ENCODE measurements at regions not wholly inside any gene's neighbourhood (a gene's known extent, or its start where the extent isn't known, plus 50 kb on each side); places are given as distances from the start of the nearest gene placed in this dataset.

DNA sequence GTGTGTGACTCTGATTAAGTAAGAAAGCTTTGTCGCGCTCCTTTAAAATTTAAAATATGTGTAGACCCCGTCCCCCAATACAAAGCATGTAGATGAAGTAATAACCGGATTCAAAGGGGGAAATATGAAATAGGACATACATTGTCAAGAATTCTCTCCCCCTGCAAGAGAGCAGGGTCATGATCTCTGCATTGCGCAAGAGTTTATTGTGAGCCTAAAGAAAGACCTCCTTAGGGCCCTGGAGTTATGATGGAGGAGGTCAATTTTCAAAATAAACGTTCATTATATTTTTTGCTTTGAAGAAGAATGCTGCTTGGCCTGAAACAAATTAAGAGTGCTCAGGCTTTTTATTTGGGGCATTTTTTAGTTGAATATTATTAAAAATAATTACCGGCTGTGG lies 235.0 kb downstream of the SHOX2 start:
- no peak overlapping the region for H3K4me2 ChIP-seq (ENCODE audit: low read length, poor library complexity, severe bottlenecking)
- no peak overlapping the region for H3K4ac ChIP-seq (ENCODE audit: low read depth in 1 of 2, low read length in 2 of 2)
- H3K9me3 ChIP-seq (ENCODE audit: control insufficient read depth, low read length): no peaks in the 10 kb centered on the region
- H3K4me3 ChIP-seq (ENCODE audit: insufficient read depth in 1 of 2, low read depth in 1 of 2, low read length in 2 of 2): no peak overlapping the region
- no peak overlapping the region for H3K9ac ChIP-seq (ENCODE audit: low read length)
- no peaks in the 10 kb centered on the region for H3K36me3 ChIP-seq (ENCODE audit: control insufficient read depth in 1 of 2, insufficient read depth in 2 of 2, low read depth in 1 of 2, low read length in 2 of 2)
- no peak overlapping the region for H4K91ac ChIP-seq (ENCODE audit: low read length)
- H3K27me3 ChIP-seq (ENCODE audit: control insufficient read depth in 1 of 2, insufficient read depth in 1 of 2, low read length in 2 of 2): no peaks in the 10 kb centered on the region
- no peak overlapping the region for H4K8ac ChIP-seq (ENCODE audit: low read length)
- DNase-seq: no peak
- no peak overlapping the region for H2BK12ac ChIP-seq (ENCODE audit: low read length in 2 of 2)
- no peak overlapping the region for H3K27ac ChIP-seq (ENCODE audit: low read length, poor library complexity, severe bottlenecking)
- no peak overlapping the region for H3K14ac ChIP-seq (ENCODE audit: low read length in 2 of 2)
- H2AFZ ChIP-seq (ENCODE audit: low read depth, low read length): no peak overlapping the region
- H3K18ac ChIP-seq (ENCODE audit: low read depth in 1 of 2, low read length in 2 of 2): no peak overlapping the region
- no peak overlapping the region for H2AK5ac ChIP-seq (ENCODE audit: low read length, severe bottlenecking)
- no peaks in the 10 kb centered on the region for H3K4me1 ChIP-seq (ENCODE audit: control insufficient read depth, insufficient read depth, low read depth, low read length)
- 92% methylated on average over 2 of the region's 7 CpGs for WGBS
- H2BK5ac ChIP-seq (ENCODE audit: low read depth, low read length, poor library complexity, severe bottlenecking): no peak overlapping the region
- no peak overlapping the region for H2BK120ac ChIP-seq (ENCODE audit: low read depth, low read length)
- no peaks in the 10 kb centered on the region for H3K79me1 ChIP-seq (replicated peaks; ENCODE audit: low read length, poor library complexity, severe bottlenecking)
- no peak overlapping the region for H3K23ac ChIP-seq (ENCODE audit: low read length in 2 of 2)
- no peak overlapping the region for H2BK15ac ChIP-seq (ENCODE audit: low read depth, poor library complexity, severe bottlenecking)

DNA sequence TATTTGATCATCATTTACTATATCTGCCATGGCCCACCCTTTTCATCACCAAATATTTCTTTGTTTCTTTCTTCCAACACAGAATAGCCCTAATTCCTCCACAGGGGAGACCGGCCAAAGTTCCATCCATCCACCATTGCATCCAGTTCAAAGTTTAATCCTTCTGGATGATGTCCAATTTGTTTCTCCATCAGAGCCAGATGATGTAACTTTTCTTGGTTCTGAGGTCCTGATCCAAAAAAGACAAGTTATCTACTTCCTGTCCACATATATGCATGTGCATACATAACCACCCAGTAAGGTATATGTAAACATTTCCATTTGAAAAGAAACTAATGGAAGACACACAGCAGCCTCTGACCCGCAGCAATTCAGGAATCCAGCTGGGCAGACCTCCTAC lies 237.3 kb downstream of the SHOX2 start:
- no peak overlapping the region for H4K8ac ChIP-seq (ENCODE audit: low read length)
- no peak overlapping the region for H2BK12ac ChIP-seq (ENCODE audit: low read length in 2 of 2)
- DNase-seq: no peak
- H3K4me3 ChIP-seq (ENCODE audit: insufficient read depth in 1 of 2, low read depth in 1 of 2, low read length in 2 of 2): peak overlapping the region in 1 of 2 experiments; percentile 22
- H3K27ac ChIP-seq (ENCODE audit: low read length, poor library complexity, severe bottlenecking): no peak overlapping the region
- H2AFZ ChIP-seq (ENCODE audit: low read depth, low read length): no peak overlapping the region
- no peak overlapping the region for H2BK5ac ChIP-seq (ENCODE audit: low read depth, low read length, poor library complexity, severe bottlenecking)
- no peak overlapping the region for H2BK120ac ChIP-seq (ENCODE audit: low read depth, low read length)
- no peak overlapping the region for H2BK15ac ChIP-seq (ENCODE audit: low read depth, poor library complexity, severe bottlenecking)
- H3K36me3 ChIP-seq (ENCODE audit: control insufficient read depth in 1 of 2, insufficient read depth in 2 of 2, low read depth in 1 of 2, low read length in 2 of 2): no peaks in the 10 kb centered on the region
- no peak overlapping the region for H2AK5ac ChIP-seq (ENCODE audit: low read length, severe bottlenecking)
- H3K27me3 ChIP-seq (ENCODE audit: control insufficient read depth in 1 of 2, insufficient read depth in 1 of 2, low read length in 2 of 2): no peaks in the 10 kb centered on the region
- H3K14ac ChIP-seq (ENCODE audit: low read length in 2 of 2): no peak overlapping the region
- H3K4ac ChIP-seq (ENCODE audit: low read depth in 1 of 2, low read length in 2 of 2): no peak overlapping the region
- no peaks in the 10 kb centered on the region for H3K4me1 ChIP-seq (ENCODE audit: control insufficient read depth, insufficient read depth, low read depth, low read length)
- no peak overlapping the region for H3K9ac ChIP-seq (ENCODE audit: low read length)
- H4K91ac ChIP-seq (ENCODE audit: low read length): no peak overlapping the region
- no peaks in the 10 kb centered on the region for H3K9me3 ChIP-seq (ENCODE audit: control insufficient read depth, low read length)
- WGBS: 41% methylated on average over 2 of the region's 2 CpGs
- no peak overlapping the region for H3K4me2 ChIP-seq (ENCODE audit: low read length, poor library complexity, severe bottlenecking)
- no peak overlapping the region for H3K23ac ChIP-seq (ENCODE audit: low read length in 2 of 2)
- no peak overlapping the region for H3K18ac ChIP-seq (ENCODE audit: low read depth in 1 of 2, low read length in 2 of 2)
- H3K79me1 ChIP-seq (replicated peaks; ENCODE audit: low read length, poor library complexity, severe bottlenecking): no peaks in the 10 kb centered on the region

DNA sequence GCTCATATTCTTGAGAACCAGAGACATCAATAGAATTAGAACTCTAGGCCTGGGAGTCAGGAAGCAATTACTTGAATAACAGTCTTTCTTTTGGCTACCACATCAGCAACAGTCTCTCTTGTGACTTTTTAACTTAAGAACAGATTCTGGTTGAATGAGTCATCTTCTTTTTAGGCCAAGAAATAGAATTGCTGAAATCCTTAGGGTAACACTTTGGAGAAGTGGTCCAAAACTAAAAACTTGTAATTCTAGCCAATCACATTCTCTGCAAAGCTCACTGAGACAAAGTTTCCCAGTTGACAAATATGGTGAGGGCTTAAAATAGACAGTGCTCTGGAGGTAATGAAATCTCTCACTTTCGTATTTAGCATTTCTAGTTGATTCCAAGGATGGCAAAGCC lies 238.0 kb downstream of the SHOX2 start:
- Histone ChIP-seq H3K4me2 (ENCODE audit: low read length, poor library complexity, severe bottlenecking) (no peak overlapping the region), H2BK120ac (ENCODE audit: low read depth, low read length) (no peak overlapping the region), H2AK5ac (ENCODE audit: low read length, severe bottlenecking) (no peak overlapping the region), H3K27me3 (ENCODE audit: control insufficient read depth in 1 of 2, insufficient read depth in 1 of 2, low read length in 2 of 2) (no peaks in the 10 kb centered on the region), H3K9ac (ENCODE audit: low read length) (no peak overlapping the region), H3K23ac (ENCODE audit: low read length in 2 of 2) (no peak overlapping the region), H3K18ac (ENCODE audit: low read depth in 1 of 2, low read length in 2 of 2) (no peak overlapping the region), H2BK5ac (ENCODE audit: low read depth, low read length, poor library complexity, severe bottlenecking) (no peak overlapping the region), H3K36me3 (ENCODE audit: control insufficient read depth in 1 of 2, insufficient read depth in 2 of 2, low read depth in 1 of 2, low read length in 2 of 2) (no peaks in the 10 kb centered on the region), H3K79me1 (replicated peaks; ENCODE audit: low read length, poor library complexity, severe bottlenecking) (no peaks in the 10 kb centered on the region), H3K4me3 (ENCODE audit: insufficient read depth in 1 of 2, low read depth in 1 of 2, low read length in 2 of 2) (peak overlapping the region in 1 of 2 experiments; percentile 22), H2BK12ac (ENCODE audit: low read length in 2 of 2) (no peak overlapping the region), H3K14ac (ENCODE audit: low read length in 2 of 2) (no peak overlapping the region), H4K8ac (ENCODE audit: low read length) (no peak overlapping the region), H2AFZ (ENCODE audit: low read depth, low read length) (no peak overlapping the region), H3K9me3 (ENCODE audit: control insufficient read depth, low read length) (no peaks in the 10 kb centered on the region), H4K91ac (ENCODE audit: low read length) (no peak overlapping the region), H3K27ac (ENCODE audit: low read length, poor library complexity, severe bottlenecking) (no peak overlapping the region), H3K4ac (ENCODE audit: low read depth in 1 of 2, low read length in 2 of 2) (no peak overlapping the region), H3K4me1 (ENCODE audit: control insufficient read depth, insufficient read depth, low read depth, low read length) (no peaks in the 10 kb centered on the region), H2BK15ac (ENCODE audit: low read depth, poor library complexity, severe bottlenecking) (no peak overlapping the region)
- DNase-seq: no peak
- 67% methylated on average over 1 of the region's 1 CpG for WGBS

DNA sequence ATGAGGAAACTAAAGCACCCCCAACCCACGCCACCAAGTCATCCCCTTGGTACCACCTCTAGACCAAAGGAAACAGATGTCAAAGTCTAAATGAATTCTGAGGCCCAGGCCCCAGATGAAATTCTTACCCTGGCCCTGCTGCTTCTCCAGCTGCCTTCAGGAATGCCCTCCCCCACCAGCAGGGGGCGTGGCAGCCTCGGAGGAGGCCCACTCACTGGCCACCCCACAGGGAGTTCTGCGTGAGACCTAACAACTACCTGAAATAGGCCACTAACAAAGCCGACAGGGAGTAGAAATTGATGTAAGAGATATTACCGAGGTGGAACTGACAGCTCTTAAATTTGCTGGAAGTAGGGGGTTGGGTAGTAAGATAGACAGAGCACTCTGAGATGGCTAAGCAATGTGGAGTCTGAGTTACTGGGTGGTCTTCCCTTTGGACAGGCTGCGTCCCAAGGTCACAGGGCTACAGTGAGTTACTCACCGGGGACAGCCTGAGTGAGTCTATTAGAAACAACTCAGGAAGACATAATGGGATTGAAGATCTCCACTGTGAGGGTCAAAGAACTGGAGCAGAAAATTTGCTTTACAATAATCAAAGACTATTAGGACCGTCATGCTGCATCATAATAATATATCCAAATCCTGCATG lies 240.7 kb downstream of the SHOX2 start:
- no peak overlapping the region for H3K27ac ChIP-seq (ENCODE audit: low read length, poor library complexity, severe bottlenecking)
- no peak overlapping the region for H3K4me3 ChIP-seq (ENCODE audit: insufficient read depth in 1 of 2, low read depth in 1 of 2, low read length in 2 of 2)
- no peak overlapping the region for H2AFZ ChIP-seq (ENCODE audit: low read depth, low read length)
- H2BK5ac ChIP-seq (ENCODE audit: low read depth, low read length, poor library complexity, severe bottlenecking): no peak overlapping the region
- H4K8ac ChIP-seq (ENCODE audit: low read length): no peak overlapping the region
- H2AK5ac ChIP-seq (ENCODE audit: low read length, severe bottlenecking): no peak overlapping the region
- no peak overlapping the region for H4K91ac ChIP-seq (ENCODE audit: low read length)
- H3K9ac ChIP-seq (ENCODE audit: low read length): no peak overlapping the region
- no peaks in the 10 kb centered on the region for H3K4me1 ChIP-seq (ENCODE audit: control insufficient read depth, insufficient read depth, low read depth, low read length)
- no peak overlapping the region for H3K4ac ChIP-seq (ENCODE audit: low read depth in 1 of 2, low read length in 2 of 2)
- H3K4me2 ChIP-seq (ENCODE audit: low read length, poor library complexity, severe bottlenecking): no peak overlapping the region
- no peak overlapping the region for H2BK15ac ChIP-seq (ENCODE audit: low read depth, poor library complexity, severe bottlenecking)
- H3K14ac ChIP-seq (ENCODE audit: low read length in 2 of 2): no peak overlapping the region
- no peak overlapping the region for H3K18ac ChIP-seq (ENCODE audit: low read depth in 1 of 2, low read length in 2 of 2)
- WGBS: 59% methylated on average over 7 of the region's 9 CpGs
- DNase-seq: no peak
- no peak overlapping the region for H3K23ac ChIP-seq (ENCODE audit: low read length in 2 of 2)
- no peaks in the 10 kb centered on the region for H3K79me1 ChIP-seq (replicated peaks; ENCODE audit: low read length, poor library complexity, severe bottlenecking)
- H2BK120ac ChIP-seq (ENCODE audit: low read depth, low read length): no peak overlapping the region
- H3K36me3 ChIP-seq (ENCODE audit: control insufficient read depth in 1 of 2, insufficient read depth in 2 of 2, low read depth in 1 of 2, low read length in 2 of 2): no peaks in the 10 kb centered on the region
- H3K27me3 ChIP-seq (ENCODE audit: control insufficient read depth in 1 of 2, insufficient read depth in 1 of 2, low read length in 2 of 2): no peaks in the 10 kb centered on the region
- H2BK12ac ChIP-seq (ENCODE audit: low read length in 2 of 2): no peak overlapping the region
- H3K9me3 ChIP-seq (ENCODE audit: control insufficient read depth, low read length): no peaks in the 10 kb centered on the region

Data from mesenchymal stem cell (in vitro differentiated cells and primary cell).